ENCODE measurements at regions not wholly inside any gene's neighbourhood (a gene's known extent, or its start where the extent isn't known, plus 50 kb on each side); places are given as distances from the start of the nearest gene placed in this dataset.

DNA sequence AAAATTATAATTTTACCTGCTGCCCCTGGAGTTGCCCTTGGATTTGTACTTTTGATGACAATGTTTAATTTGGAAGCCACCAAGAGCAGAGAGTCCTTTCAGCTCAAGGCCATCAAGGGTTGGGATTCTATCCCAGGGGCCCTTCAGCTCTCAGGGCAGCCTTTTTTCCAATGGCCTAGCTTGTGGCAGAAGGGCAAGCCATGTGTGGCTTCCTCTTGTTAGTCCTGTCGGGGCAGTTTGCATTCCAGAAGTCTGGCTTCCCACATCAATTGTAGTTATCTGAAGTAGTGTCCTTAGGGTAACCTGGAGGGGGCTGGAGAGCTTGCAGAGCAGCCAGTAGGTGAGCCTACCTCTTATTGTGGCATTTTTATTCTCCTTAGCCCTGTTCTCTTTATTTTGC lies 569.4 kb downstream of the TRAM1L1 start:
- TF ChIP-seq, protein P1, sequence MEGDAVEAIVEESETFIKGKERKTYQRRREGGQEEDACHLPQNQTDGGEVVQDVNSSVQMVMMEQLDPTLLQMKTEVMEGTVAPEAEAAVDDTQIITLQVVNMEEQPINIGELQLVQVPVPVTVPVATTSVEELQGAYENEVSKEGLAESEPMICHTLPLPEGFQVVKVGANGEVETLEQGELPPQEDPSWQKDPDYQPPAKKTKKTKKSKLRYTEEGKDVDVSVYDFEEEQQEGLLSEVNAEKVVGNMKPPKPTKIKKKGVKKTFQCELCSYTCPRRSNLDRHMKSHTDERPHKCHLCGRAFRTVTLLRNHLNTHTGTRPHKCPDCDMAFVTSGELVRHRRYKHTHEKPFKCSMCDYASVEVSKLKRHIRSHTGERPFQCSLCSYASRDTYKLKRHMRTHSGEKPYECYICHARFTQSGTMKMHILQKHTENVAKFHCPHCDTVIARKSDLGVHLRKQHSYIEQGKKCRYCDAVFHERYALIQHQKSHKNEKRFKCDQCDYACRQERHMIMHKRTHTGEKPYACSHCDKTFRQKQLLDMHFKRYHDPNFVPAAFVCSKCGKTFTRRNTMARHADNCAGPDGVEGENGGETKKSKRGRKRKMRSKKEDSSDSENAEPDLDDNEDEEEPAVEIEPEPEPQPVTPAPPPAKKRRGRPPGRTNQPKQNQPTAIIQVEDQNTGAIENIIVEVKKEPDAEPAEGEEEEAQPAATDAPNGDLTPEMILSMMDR (IDR thresholded peaks at IDR 0.05): no peak
- Histone ChIP-seq H3K36me3 (no peaks in the 10 kb centered on the region), H3K4me3 (no peak overlapping the region), H3K4me1 (no peaks in the 10 kb centered on the region), H3K27me3 (no peaks in the 10 kb centered on the region), H3K27ac (no peak overlapping the region), H3K9me3 (no peaks in the 10 kb centered on the region)
- no peak for DNase-seq (ENCODE audit: low spot score)

DNA sequence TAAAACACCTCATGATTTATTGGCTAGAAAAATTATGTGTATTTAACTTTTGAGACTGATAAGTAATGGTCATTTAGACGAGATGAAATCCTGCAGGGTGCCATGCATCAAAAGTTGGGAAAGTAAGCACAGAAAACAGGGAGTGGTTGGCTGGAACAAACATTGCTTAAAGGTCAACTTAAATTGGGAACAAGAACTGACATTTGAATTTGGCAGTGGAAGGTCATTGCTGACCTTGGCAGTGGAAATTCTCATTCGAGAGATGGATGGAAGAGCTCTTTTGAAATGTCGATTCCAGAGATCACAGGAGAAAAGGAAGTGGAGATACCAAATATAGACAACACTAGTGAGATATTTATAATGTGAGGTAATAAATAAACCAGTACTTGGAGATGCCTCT lies 572.8 kb downstream of the TRAM1L1 start:
- H3K9me3 ChIP-seq: no peaks in the 10 kb centered on the region
- H3K27me3 ChIP-seq: no peaks in the 10 kb centered on the region
- no peaks in the 10 kb centered on the region for H3K4me1 ChIP-seq
- H3K4me3 ChIP-seq: no peak overlapping the region
- DNase-seq (ENCODE audit: low spot score): no peak
- no peak overlapping the region for H3K27ac ChIP-seq
- no peaks in the 10 kb centered on the region for H3K36me3 ChIP-seq
- TF ChIP-seq, protein P1 (IDR thresholded peaks at IDR 0.05): no peak

DNA sequence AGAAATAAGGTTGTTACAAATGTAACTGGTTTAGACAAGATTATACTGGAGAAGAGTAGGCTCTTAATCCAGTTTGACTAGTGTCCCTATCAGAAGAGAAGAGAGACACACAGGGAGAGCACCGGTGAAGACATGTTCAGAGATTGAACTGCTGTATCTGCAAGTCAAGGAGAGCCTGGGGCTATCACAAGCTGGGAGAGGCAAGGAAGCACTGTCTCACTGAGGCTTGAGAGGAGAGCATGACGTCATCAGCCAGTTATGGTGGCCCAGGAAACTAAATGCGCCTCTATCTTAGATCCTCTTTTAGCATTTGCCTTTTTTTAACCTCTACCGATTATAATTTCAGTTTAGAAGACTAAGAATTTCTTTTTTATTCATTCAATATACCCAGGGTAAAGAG lies 583.4 kb downstream of the TRAM1L1 start:
- Histone ChIP-seq H3K4me3 (no peak overlapping the region), H3K27ac (no peak overlapping the region), H3K9me3 (no peaks in the 10 kb centered on the region), H3K4me1 (no peaks in the 10 kb centered on the region), H3K27me3 (no peaks in the 10 kb centered on the region), H3K36me3 (no peaks in the 10 kb centered on the region)
- TF ChIP-seq, protein P1 (IDR thresholded peaks at IDR 0.05): no peak
- no peak for DNase-seq (ENCODE audit: low spot score)

DNA sequence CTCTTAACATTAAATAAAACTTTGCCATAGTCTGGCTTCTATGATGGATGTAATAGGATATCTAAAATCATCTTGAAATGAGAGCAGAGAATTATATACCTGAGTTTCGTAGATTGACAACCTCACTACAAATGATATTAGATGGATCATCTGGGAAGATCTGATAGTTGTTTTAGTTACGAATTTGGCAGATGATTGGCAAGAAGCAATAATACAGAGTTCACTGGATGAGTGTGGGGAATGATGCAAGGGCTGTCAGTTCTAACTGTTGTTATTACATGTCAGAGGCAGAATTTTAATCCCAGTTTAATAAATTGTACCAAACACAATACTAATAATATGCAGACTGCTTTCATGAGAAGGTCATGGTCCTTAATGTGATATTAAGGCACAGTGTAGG lies 585.2 kb downstream of the TRAM1L1 start:
- TF ChIP-seq, protein P1 (IDR thresholded peaks at IDR 0.05): no peak
- no peak overlapping the region for H3K4me3 ChIP-seq
- no peaks in the 10 kb centered on the region for H3K36me3 ChIP-seq
- H3K27ac ChIP-seq: no peak overlapping the region
- H3K27me3 ChIP-seq: no peaks in the 10 kb centered on the region
- H3K9me3 ChIP-seq: no peaks in the 10 kb centered on the region
- H3K4me1 ChIP-seq: no peaks in the 10 kb centered on the region
- DNase-seq (ENCODE audit: low spot score): no peak

DNA sequence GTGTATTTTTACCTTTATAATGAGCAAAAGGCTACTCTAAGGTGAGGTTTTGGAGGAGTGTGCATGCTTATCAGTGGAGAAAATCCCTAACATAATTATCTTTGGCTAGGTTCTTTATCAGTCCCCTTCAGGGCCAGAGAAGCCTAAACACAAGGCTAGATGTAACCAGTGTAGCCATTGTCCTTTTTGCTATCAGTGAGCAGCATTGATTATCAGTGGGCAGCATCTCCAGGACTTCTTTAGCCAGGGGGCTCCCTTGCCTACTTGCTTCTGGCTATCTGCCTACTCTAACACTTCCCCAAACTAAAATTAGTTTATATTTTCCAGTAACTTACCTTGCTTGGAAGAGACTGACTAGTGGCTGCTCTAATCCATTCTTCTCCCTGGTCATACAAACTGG lies 595.6 kb downstream of the TRAM1L1 start:
- no peak overlapping the region for H3K27ac ChIP-seq
- no peaks in the 10 kb centered on the region for H3K9me3 ChIP-seq
- no peaks in the 10 kb centered on the region for H3K27me3 ChIP-seq
- TF ChIP-seq, protein P1 (IDR thresholded peaks at IDR 0.05): no peak
- H3K4me3 ChIP-seq: no peak overlapping the region
- no peaks in the 10 kb centered on the region for H3K4me1 ChIP-seq
- H3K36me3 ChIP-seq: no peaks in the 10 kb centered on the region
- no peak for DNase-seq (ENCODE audit: low spot score)

DNA sequence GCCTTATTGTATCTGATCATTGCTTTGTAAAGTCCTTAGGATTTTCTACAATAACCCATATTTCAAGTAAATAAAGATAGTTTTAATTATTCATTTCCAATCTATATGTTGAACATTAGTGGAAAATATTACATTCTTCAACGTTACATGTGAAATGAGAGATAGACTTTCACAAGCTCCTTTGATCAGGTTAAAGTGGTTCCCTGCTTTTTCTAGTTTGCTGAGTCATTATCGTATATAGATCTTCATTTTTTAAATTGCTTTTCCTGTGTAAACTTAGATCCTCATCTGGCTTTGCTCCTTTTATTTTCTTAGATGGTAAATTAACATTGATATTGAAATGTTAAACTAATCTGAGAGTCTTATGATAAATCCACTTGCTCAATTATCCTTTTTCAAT lies 599.0 kb downstream of the TRAM1L1 start:
- Histone ChIP-seq H3K27ac (no peak overlapping the region), H3K36me3 (no peaks in the 10 kb centered on the region), H3K9me3 (no peaks in the 10 kb centered on the region), H3K4me3 (no peak overlapping the region), H3K4me1 (no peaks in the 10 kb centered on the region), H3K27me3 (no peaks in the 10 kb centered on the region)
- DNase-seq (ENCODE audit: low spot score): no peak
- TF ChIP-seq, protein P1 (IDR thresholded peaks at IDR 0.05): no peak

All from right atrium auricular region (tissue), 2 donors.